Activated CD8-positive, alpha-beta memory T cell treated with anti-CD3 and anti-CD28 coated beads for 36 hours (primary cell): ENCODE measurements at regions not wholly inside any gene's neighbourhood (a gene's known extent, or its start where the extent isn't known, plus 50 kb on each side); places are given as distances from the start of the nearest gene placed in this dataset.

Experiments
- CTCF ChIA-PET: fragments of 350-600 bp; sonication (Branson Sonifier 250); formaldehyde crosslinking; loops from one replicate; lab custom pipeline; 2021; ENCODE audit warnings: antibody characterized with exemption; lab: Charles Lee
- POLR2A ChIA-PET: fragments of 350-600 bp; sonication (Branson Sonifier 250); formaldehyde crosslinking; loops from one replicate; lab custom pipeline; 2021; ENCODE audit warnings: antibody characterized with exemption; lab: Charles Lee

- CTCF ChIA-PET = interaction anchor here (0.9 kb wide), 1 partner anchor 15 kb away, joined by 3 read pairs; no protein-coding TSS in a partner anchor
- POLR2A ChIA-PET = no interaction called here
Observed at GRCh38 chr16:85971902-85972638, 73.1 kb downstream of the IRF8 start.

GRCh38 chr16:85974428-85975375 lies 75.7 kb downstream of the IRF8 start:
- ChIA-PET CTCF (interaction anchor here (1.3 kb wide), 1 partner anchor 172 kb away, joined by 3 read pairs; no protein-coding TSS in a partner anchor), POLR2A (no interaction called here)

GRCh38 chr16:85975451-85975981 lies 76.6 kb downstream of the IRF8 start:
- POLR2A ChIA-PET = no interaction called here

GRCh38 chr16:85978291-85978775 lies 79.4 kb downstream of the IRF8 start:
- CTCF ChIA-PET = no interaction called here

More at GRCh38 chr16:85975451-85975981, 76.6 kb downstream of the IRF8 start:
- CTCF ChIA-PET = interaction anchor here (0.8 to 1.3 kb wide), 2 partner anchors 13 to 173 kb away, joined by 3 read pairs; no protein-coding TSS in a partner anchor

GRCh38 chr16:85978976-85979375 lies 80.0 kb downstream of the IRF8 start:
- POLR2A ChIA-PET = no interaction called here
- CTCF ChIA-PET = no interaction called here

More at GRCh38 chr16:85978291-85978775, 79.4 kb downstream of the IRF8 start:
- POLR2A ChIA-PET = no interaction called here

GRCh38 chr16:85979605-85980004 lies 80.6 kb downstream of the IRF8 start:
- POLR2A ChIA-PET = no interaction called here
- CTCF ChIA-PET = no interaction called here

- ChIA-PET CTCF (interaction anchor here (1.5 to 4.0 kb wide), 2 partner anchors 35 to 159 kb away, joined by 5 to 19 read pairs; no protein-coding TSS in a partner anchor), POLR2A (no interaction called here)
Observed at GRCh38 chr16:85980686-85981085, 81.7 kb downstream of the IRF8 start.

- ChIA-PET POLR2A (no interaction called here), CTCF (interaction anchor here (0.6 to 4.0 kb wide), 3 partner anchors 27 to 160 kb away, joined by 3 to 19 read pairs (median 5); no protein-coding TSS in a partner anchor)
Observed at GRCh38 chr16:85981826-85982562, 83.0 kb downstream of the IRF8 start.

- ChIA-PET CTCF (interaction anchor here (4.0 kb wide), 1 partner anchor 161 kb away, joined by 19 read pairs; no protein-coding TSS in a partner anchor), POLR2A (no interaction called here)
Observed at GRCh38 chr16:85982563-85982939, 83.6 kb downstream of the IRF8 start.

- POLR2A ChIA-PET = no interaction called here
- CTCF ChIA-PET = interaction anchor here (4.0 kb wide), 1 partner anchor 162 kb away, joined by 19 read pairs; no protein-coding TSS in a partner anchor
Observed at GRCh38 chr16:85983064-85983463, 84.1 kb downstream of the IRF8 start.

GRCh38 chr16:85983606-85984230 lies 84.8 kb downstream of the IRF8 start:
- ChIA-PET CTCF (interaction anchor here (4.0 kb wide), 1 partner anchor 162 kb away, joined by 19 read pairs; no protein-coding TSS in a partner anchor), POLR2A (no interaction called here)

GRCh38 chr16:85984231-85984880 lies 85.4 kb downstream of the IRF8 start:
- POLR2A ChIA-PET = no interaction called here
- CTCF ChIA-PET = interaction anchor here (4.0 to 9.9 kb wide), 2 partner anchors 163 to 164 kb away, joined by 19 to 119 read pairs; no protein-coding TSS in a partner anchor

GRCh38 chr16:85984947-85985451 lies 86.0 kb downstream of the IRF8 start:
- ChIA-PET POLR2A (no interaction called here), CTCF (interaction anchor here (1.1 to 9.9 kb wide), 2 partner anchors 47 to 165 kb away, joined by 3 to 119 read pairs; no protein-coding TSS in a partner anchor)

GRCh38 chr16:85986931-85987749 lies 88.2 kb downstream of the IRF8 start:
- POLR2A ChIA-PET = interaction anchor here (0.6 kb wide), 1 partner anchor 165 kb away, joined by 3 read pairs; no protein-coding TSS in a partner anchor
- CTCF ChIA-PET = interaction anchor here (0.6 to 9.9 kb wide), 10 partner anchors 15 to 167 kb away, joined by 3 to 119 read pairs (median 4); partner anchors contain the start of gene IRF8

GRCh38 chr16:85987750-85988078 lies 88.8 kb downstream of the IRF8 start:
- ChIA-PET CTCF (interaction anchor here (1.0 to 9.9 kb wide), 9 partner anchors 16 to 167 kb away, joined by 3 to 119 read pairs (median 4); no protein-coding TSS in a partner anchor), POLR2A (interaction anchor here (0.6 kb wide), 1 partner anchor 166 kb away, joined by 3 read pairs; no protein-coding TSS in a partner anchor)

- ChIA-PET POLR2A (interaction anchor here (0.8 kb wide), 1 partner anchor 52 kb away, joined by 5 read pairs; no protein-coding TSS in a partner anchor), CTCF (interaction anchor here (1.2 to 9.9 kb wide), 6 partner anchors 17 to 168 kb away, joined by 3 to 119 read pairs (median 4); no protein-coding TSS in a partner anchor)
Observed at GRCh38 chr16:85988306-85988705, 89.3 kb downstream of the IRF8 start.
